SU-DHL-6 (cell line): ENCODE measurements at regions not wholly inside any gene's neighbourhood (a gene's known extent, or its start where the extent isn't known, plus 50 kb on each side); places are given as distances from the start of the nearest gene placed in this dataset.

Source experiments
- H2AFZ ChIP-seq: fragments of 200-600 bp; sonication (generic); 2 replicates; pipeline ENCODE4 v1.6.1; 2014; ENCODE audit warnings: low read depth, mild to moderate bottlenecking, moderate library complexity, mixed read lengths, antibody characterized with exemption, low read length; ENCODE audit not compliant: severe bottlenecking
- H3F3A ChIP-seq: fragments of 200-600 bp; shearing (Covaris generic); 2 replicates; pipeline ENCODE4 v1.6.0; 2016; ENCODE audit warnings: antibody characterized with exemption, mild to moderate bottlenecking; ENCODE audit not compliant: insufficient read depth
- H3K27ac ChIP-seq: fragments of 200-600 bp; sonication (generic); 2 replicates; pipeline ENCODE4 v1.5.1; 2016; ENCODE audit warnings: low read depth, mild to moderate bottlenecking, low read length, moderate library complexity, mixed read lengths
- H3K27me3 ChIP-seq: fragments of 200-600 bp; sonication (generic), shearing (Covaris generic); 2 replicates; pipeline ENCODE4 v1.6.0; 2014; ENCODE audit warnings: mild to moderate bottlenecking, low read length
- H3K36me3 ChIP-seq: fragments of 200-600 bp; sonication (generic); 2 replicates; pipeline ENCODE4 v1.6.1; 2014; ENCODE audit warnings: mild to moderate bottlenecking, low read length, mixed read lengths
- H3K4me2 ChIP-seq: fragments of 300-600, 200-600 bp; shearing (Covaris generic), sonication (generic); 2 replicates; pipeline ENCODE4 v1.6.0; 2014; ENCODE audit warnings: low read length, low read depth, mild to moderate bottlenecking; ENCODE audit not compliant: poor library complexity, severe bottlenecking
- H3K4me3 ChIP-seq: fragments of 200-600 bp; sonication (generic); 2 replicates; pipeline ENCODE4 v1.5.1; 2014; ENCODE audit warnings: antibody characterized with exemption, low read length, mild to moderate bottlenecking, mixed read lengths; ENCODE audit not compliant: insufficient read depth, poor library complexity, severe bottlenecking
- H3K79me2 ChIP-seq: fragments of 200-600 bp; sonication (generic); 2 replicates; pipeline ENCODE4 v1.6.1; 2014; ENCODE audit warnings: mild to moderate bottlenecking, low read length, moderate library complexity; ENCODE audit not compliant: insufficient read depth
- H3K9ac ChIP-seq: fragments of 200-600 bp; sonication (generic); 2 replicates; pipeline ENCODE4 v1.7.0; 2014; ENCODE audit warnings: mild to moderate bottlenecking, low read length
- H3K9me2 ChIP-seq: fragments of 200-600 bp; sonication (generic); replicated peaks from 2 replicates; pipeline ENCODE4 v1.6.1; 2014; ENCODE audit warnings: low read length; ENCODE audit not compliant: insufficient read depth
- H3K9me3 ChIP-seq: fragments of 200-600 bp; sonication (generic); 2 replicates; pipeline ENCODE4 v1.6.1; 2014; ENCODE audit warnings: low read length, mixed read lengths; ENCODE audit not compliant: insufficient read depth
- H4K20me1 ChIP-seq: fragments of 200-600 bp; sonication (generic); 2 replicates; pipeline ENCODE4 v1.6.1; 2014; ENCODE audit warnings: low read depth, mild to moderate bottlenecking, antibody characterized with exemption, low read length, moderate library complexity, mixed read lengths
- EZH2phosphoT487 ChIP-seq: fragments of 200-600 bp; sonication (generic), shearing (Covaris generic); conservative IDR thresholded peaks from 2 replicates; pipeline ENCODE4 v1.6.1; 2018; ENCODE audit warnings: mild to moderate bottlenecking, antibody characterized with exemption, low read length, moderate library complexity, mixed read lengths
- TF ChIP-seq, protein P1 (sequence below): fragments of 200-600 bp; sonication (generic); IDR thresholded peaks from one replicate; pipeline ENCODE4 v1.5.1; 2017; ENCODE audit warnings: antibody characterized with exemption, mild to moderate bottlenecking, low read length, moderate library complexity; ENCODE audit not compliant: insufficient read depth, poor library complexity, severe bottlenecking

DNA sequence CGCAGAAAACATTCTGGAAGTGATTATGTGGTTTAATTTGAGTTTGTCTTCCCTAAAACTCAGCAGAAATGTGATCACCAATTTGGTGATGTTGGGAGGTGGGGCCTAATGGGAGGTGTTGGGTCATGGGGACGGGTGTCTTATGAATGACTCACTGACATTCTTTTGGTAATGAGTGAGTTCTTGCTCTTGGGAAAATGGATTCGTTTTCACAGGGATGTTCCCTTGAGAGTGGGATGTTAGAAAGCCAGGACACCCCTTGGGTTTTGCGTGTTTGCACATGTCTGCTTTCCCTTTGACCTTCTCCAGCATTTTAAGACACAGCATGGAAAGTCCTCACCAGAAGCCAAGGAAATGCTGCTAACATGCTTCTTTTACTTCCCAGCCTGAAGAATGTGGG, 321.5 kb upstream of the NT5C1B start:
- no peak overlapping the region for H3K4me2 ChIP-seq
- H3K27ac ChIP-seq: no peak overlapping the region
- no peaks in the 10 kb centered on the region for H3K79me2 ChIP-seq
- no peaks in the 10 kb centered on the region for H3K36me3 ChIP-seq
- no peak overlapping the region for H2AFZ ChIP-seq
- no peak overlapping the region for H3K4me3 ChIP-seq
- H3F3A ChIP-seq: no peaks in the 10 kb centered on the region
- no peaks in the 10 kb centered on the region for H4K20me1 ChIP-seq
- TF ChIP-seq, protein P1, sequence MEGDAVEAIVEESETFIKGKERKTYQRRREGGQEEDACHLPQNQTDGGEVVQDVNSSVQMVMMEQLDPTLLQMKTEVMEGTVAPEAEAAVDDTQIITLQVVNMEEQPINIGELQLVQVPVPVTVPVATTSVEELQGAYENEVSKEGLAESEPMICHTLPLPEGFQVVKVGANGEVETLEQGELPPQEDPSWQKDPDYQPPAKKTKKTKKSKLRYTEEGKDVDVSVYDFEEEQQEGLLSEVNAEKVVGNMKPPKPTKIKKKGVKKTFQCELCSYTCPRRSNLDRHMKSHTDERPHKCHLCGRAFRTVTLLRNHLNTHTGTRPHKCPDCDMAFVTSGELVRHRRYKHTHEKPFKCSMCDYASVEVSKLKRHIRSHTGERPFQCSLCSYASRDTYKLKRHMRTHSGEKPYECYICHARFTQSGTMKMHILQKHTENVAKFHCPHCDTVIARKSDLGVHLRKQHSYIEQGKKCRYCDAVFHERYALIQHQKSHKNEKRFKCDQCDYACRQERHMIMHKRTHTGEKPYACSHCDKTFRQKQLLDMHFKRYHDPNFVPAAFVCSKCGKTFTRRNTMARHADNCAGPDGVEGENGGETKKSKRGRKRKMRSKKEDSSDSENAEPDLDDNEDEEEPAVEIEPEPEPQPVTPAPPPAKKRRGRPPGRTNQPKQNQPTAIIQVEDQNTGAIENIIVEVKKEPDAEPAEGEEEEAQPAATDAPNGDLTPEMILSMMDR: no peak
- no peak for TF ChIP-seq EZH2phosphoT487
- no peaks in the 10 kb centered on the region for H3K27me3 ChIP-seq
- H3K9me3 ChIP-seq: no peaks in the 10 kb centered on the region
- no peak overlapping the region for H3K9ac ChIP-seq
- H3K9me2 ChIP-seq: no peaks in the 10 kb centered on the region

DNA sequence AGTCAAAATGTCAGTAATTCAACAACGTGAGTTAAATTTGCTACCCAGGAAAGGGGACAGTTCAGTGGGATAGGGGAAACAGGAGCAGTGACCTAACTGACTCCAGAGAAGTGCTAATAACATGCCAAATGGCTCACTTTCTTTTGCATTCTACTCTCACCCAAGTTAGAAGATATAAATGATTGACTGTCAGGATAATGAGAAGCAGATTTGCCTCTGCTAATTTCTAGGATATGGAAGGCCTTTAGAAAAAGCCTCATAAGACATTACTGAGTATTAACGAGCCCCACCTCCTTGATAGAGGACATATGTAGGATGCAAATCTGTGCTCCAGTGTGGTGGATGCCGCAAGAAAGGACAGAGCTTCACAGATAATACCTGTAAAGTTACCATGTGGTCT, 318.6 kb upstream of the NT5C1B start:
- Histone ChIP-seq H3F3A (no peaks in the 10 kb centered on the region), H3K4me2 (no peak overlapping the region), H3K27me3 (no peaks in the 10 kb centered on the region), H3K36me3 (no peaks in the 10 kb centered on the region), H4K20me1 (no peaks in the 10 kb centered on the region), H3K79me2 (no peaks in the 10 kb centered on the region), H3K9me2 (no peaks in the 10 kb centered on the region), H3K9ac (no peak overlapping the region), H3K27ac (no peak overlapping the region), H2AFZ (no peak overlapping the region), H3K4me3 (no peak overlapping the region), H3K9me3 (no peaks in the 10 kb centered on the region)
- TF ChIP-seq, protein P1: no peak
- no peak for TF ChIP-seq EZH2phosphoT487

DNA sequence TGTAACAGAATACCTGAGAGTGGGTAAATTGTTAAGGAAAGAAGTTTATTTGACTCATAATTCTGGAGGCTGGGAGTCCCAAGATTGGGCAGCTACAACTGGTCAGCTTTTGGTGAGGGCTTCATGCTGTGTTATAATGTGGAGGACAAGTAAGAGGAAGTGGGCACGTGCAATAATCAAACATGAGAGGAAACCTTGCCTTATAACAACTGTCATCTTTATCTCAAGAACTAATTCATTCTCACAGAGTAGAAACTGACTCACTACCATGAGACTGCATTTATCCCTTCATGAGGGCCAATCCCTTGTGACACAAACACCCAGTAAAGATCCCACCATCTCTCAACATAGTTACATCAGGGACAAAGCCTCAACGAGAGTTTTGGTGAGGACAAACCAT, 318.1 kb upstream of the NT5C1B start:
- no peaks in the 10 kb centered on the region for H3K9me3 ChIP-seq
- no peaks in the 10 kb centered on the region for H3K36me3 ChIP-seq
- H3K4me2 ChIP-seq: no peak overlapping the region
- H3K27ac ChIP-seq: no peak overlapping the region
- no peaks in the 10 kb centered on the region for H3K79me2 ChIP-seq
- H3K4me3 ChIP-seq: no peak overlapping the region
- H4K20me1 ChIP-seq: no peaks in the 10 kb centered on the region
- H3K9ac ChIP-seq: no peak overlapping the region
- no peaks in the 10 kb centered on the region for H3K27me3 ChIP-seq
- H2AFZ ChIP-seq: no peak overlapping the region
- no peaks in the 10 kb centered on the region for H3K9me2 ChIP-seq
- no peaks in the 10 kb centered on the region for H3F3A ChIP-seq
- no peak for TF ChIP-seq EZH2phosphoT487
- TF ChIP-seq, protein P1: no peak

DNA sequence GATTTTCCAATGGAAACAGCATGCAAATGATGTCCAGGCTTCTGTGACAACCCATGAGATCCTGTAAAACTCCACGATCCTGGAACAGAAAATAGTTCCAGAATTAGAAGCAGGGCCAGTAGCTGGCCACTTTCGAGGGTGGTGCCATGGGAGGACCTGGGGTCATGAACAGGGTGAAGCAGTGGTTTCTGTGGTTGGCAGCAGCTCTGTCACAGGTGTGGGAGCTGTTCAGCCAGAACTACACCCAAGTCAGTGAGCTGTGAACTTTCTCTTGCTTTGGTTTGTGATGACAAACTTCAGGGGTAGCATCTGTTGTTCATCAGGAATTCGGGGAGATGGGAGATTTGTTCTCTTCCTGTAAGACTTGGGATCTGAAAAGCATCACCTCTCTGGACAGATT, 314.4 kb upstream of the NT5C1B start:
- H3K9me2 ChIP-seq: no peaks in the 10 kb centered on the region
- H2AFZ ChIP-seq: no peak overlapping the region
- H3K36me3 ChIP-seq: no peaks in the 10 kb centered on the region
- TF ChIP-seq, protein P1: no peak
- TF ChIP-seq EZH2phosphoT487: no peak
- no peaks in the 10 kb centered on the region for H3K9me3 ChIP-seq
- no peaks in the 10 kb centered on the region for H3K27me3 ChIP-seq
- no peaks in the 10 kb centered on the region for H4K20me1 ChIP-seq
- H3K4me3 ChIP-seq: no peak overlapping the region
- H3K9ac ChIP-seq: no peak overlapping the region
- no peaks in the 10 kb centered on the region for H3F3A ChIP-seq
- H3K79me2 ChIP-seq: no peaks in the 10 kb centered on the region
- H3K27ac ChIP-seq: no peak overlapping the region
- H3K4me2 ChIP-seq: no peak overlapping the region
